Neutrophil (primary cell): ENCODE measurements at regions not wholly inside any gene's neighbourhood (a gene's known extent, or its start where the extent isn't known, plus 50 kb on each side); places are given as distances from the start of the nearest gene placed in this dataset.

Experiments
- H3K27ac ChIP-seq: fragments of 200-600 bp; sonication (generic); 2 replicates; pipeline ENCODE4 v1.5.1; 2016; ENCODE audit warnings: mild to moderate bottlenecking, moderate library complexity
- H3K27me3 ChIP-seq: fragments of 200-600 bp; sonication (generic); 2 replicates; pipeline ENCODE4 v1.6.0; 2016; ENCODE audit warnings: mild to moderate bottlenecking
- H3K36me3 ChIP-seq: fragments of 200-600 bp; sonication (generic); 2 replicates; pipeline ENCODE4 v1.5.1; 2017
- H3K4me1 ChIP-seq, 2 experiments: fragments of 200-600 bp in 1 of 2; sonication (generic) in 1 of 2; 1 replicate in 1 of 2; 2 replicates in 1 of 2; pipeline versions ENCODE4 v1.5.1 to v1.6.1; 2013 to 2016; ENCODE audit warnings: low read depth in 1 of 2, low read length in 1 of 2, mild to moderate bottlenecking in 1 of 2, moderate library complexity in 1 of 2; ENCODE audit not compliant: control insufficient read depth in 1 of 2, insufficient read depth in 1 of 2
- H3K4me3 ChIP-seq, 2 experiments: fragments of 200-600 bp in 1 of 2; sonication (generic) in 1 of 2; 1 replicate in 1 of 2; 2 replicates in 1 of 2; pipeline ENCODE4 v1.5.1; 2013 to 2016; ENCODE audit warnings: low read depth in 1 of 2, low read length in 1 of 2, mild to moderate bottlenecking in 1 of 2, moderate library complexity in 1 of 2
- H3K9me3 ChIP-seq: fragments of 200-600 bp; sonication (generic); 2 replicates; pipeline ENCODE4 v1.5.1; 2016
- TF ChIP-seq, protein P1 (sequence below): fragments of 200-600 bp; sonication (generic); IDR thresholded peaks from 2 replicates; pipeline ENCODE4 v1.5.1; 2016; ENCODE audit warnings: antibody characterized with exemption

DNA sequence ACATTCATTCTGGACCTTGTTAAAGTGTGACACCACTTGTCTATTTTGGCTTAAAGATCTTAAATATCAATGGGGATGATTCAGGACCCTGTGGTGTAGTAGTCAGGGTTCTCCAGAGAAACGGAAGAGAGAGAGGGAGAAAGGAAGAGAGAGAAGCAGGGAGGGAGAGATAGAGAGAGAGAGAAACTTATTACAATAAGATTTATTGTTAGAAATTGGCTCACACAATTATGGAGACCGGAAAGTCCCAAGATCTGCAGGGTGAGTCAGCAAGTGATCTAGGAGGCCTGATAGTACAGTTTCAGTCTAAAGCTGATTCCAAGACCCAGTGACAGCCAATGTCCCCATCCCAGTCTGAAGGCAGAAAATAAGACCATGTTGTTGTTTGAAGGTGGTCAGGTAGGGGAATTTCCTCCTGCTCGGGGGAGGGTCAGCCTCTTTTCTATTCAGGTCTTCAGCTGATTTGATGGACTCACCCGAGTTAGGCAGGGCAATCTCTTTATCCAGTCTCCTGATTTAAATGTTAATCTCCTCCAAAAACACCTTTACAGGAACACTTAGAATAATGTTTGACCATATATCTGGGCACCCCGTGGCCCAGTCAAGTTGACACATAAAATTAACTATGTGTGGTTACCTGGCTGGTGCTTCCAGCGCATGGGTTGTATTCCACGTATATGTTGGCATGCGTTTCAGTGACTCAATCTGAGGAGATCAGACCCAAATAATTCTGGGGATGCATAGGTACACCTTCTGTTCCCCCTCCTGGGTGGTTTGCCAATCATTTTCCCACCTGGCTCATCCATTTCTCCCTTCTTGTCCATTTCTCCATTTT lies 1350.5 kb downstream of the TBC1D22A start:
- Histone ChIP-seq H3K36me3 (no peaks in the 10 kb centered on the region), H3K9me3 (no peaks in the 10 kb centered on the region), H3K4me3 (no peak overlapping the region), H3K27ac (no peak overlapping the region), H3K4me1 (no peaks in the 10 kb centered on the region), H3K27me3 (no peaks in the 10 kb centered on the region)
- TF ChIP-seq, protein P1, sequence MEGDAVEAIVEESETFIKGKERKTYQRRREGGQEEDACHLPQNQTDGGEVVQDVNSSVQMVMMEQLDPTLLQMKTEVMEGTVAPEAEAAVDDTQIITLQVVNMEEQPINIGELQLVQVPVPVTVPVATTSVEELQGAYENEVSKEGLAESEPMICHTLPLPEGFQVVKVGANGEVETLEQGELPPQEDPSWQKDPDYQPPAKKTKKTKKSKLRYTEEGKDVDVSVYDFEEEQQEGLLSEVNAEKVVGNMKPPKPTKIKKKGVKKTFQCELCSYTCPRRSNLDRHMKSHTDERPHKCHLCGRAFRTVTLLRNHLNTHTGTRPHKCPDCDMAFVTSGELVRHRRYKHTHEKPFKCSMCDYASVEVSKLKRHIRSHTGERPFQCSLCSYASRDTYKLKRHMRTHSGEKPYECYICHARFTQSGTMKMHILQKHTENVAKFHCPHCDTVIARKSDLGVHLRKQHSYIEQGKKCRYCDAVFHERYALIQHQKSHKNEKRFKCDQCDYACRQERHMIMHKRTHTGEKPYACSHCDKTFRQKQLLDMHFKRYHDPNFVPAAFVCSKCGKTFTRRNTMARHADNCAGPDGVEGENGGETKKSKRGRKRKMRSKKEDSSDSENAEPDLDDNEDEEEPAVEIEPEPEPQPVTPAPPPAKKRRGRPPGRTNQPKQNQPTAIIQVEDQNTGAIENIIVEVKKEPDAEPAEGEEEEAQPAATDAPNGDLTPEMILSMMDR = no peak

DNA sequence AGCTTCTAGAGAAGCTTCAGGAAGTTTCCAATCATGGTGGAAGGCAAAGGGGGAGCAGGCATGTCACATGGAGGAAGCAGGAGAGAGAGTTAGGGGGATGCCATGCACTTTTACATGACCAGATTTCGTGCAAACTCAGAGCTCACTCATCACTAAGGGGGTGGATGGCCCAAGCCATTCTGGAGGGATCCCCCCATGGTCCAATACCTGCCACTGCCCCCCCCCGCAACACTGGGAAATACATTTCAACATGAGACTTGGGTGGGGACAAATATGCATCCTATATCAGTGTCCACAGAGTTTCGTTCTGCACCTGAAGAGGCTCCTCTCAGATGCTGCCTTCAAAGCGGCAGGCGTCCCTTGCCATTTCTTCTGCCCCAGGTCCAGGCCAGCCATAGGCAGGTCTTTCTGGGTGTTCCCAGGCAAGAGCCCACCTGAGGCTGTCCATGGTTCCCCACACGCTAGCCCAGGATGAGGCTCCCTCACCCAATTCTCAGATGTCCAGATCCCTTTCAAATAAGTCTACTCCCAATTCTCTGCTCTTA lies 1344.3 kb downstream of the TBC1D22A start:
- H3K36me3 ChIP-seq = no peaks in the 10 kb centered on the region
- no peak overlapping the region for H3K27ac ChIP-seq
- TF ChIP-seq, protein P1 = no peak
- no peak overlapping the region for H3K4me3 ChIP-seq
- H3K4me1 ChIP-seq = peaks cover 0 to 3% of the 10 kb centered on the region in 2 experiments
- H3K27me3 ChIP-seq = no peaks in the 10 kb centered on the region
- no peaks in the 10 kb centered on the region for H3K9me3 ChIP-seq

DNA sequence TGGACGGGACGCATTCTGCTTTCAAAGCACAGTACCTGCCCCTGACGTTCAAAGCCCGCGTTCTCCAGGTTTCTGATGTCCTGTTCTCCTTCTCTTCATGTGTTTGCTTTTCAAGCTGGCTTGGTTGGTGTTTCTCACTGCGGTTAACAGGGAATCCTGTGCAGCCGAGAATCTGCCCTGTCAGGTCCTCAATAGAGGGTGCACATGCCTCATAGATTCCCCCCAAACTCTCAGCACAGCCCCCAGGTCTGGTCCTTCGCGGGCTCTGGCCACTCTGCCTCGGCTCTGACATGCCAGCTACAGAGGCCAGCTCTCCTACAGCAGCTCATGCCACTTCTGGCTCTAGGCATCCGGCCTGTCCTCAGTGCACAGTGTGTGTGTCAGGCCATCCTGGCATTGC lies 1343.8 kb downstream of the TBC1D22A start:
- Histone ChIP-seq H3K36me3 (no peaks in the 10 kb centered on the region), H3K27ac (no peak overlapping the region), H3K4me3 (no peak overlapping the region), H3K4me1 (peaks cover 0 to 3% of the 10 kb centered on the region in 2 experiments), H3K27me3 (no peaks in the 10 kb centered on the region), H3K9me3 (no peaks in the 10 kb centered on the region)
- TF ChIP-seq, protein P1 = no peak

DNA sequence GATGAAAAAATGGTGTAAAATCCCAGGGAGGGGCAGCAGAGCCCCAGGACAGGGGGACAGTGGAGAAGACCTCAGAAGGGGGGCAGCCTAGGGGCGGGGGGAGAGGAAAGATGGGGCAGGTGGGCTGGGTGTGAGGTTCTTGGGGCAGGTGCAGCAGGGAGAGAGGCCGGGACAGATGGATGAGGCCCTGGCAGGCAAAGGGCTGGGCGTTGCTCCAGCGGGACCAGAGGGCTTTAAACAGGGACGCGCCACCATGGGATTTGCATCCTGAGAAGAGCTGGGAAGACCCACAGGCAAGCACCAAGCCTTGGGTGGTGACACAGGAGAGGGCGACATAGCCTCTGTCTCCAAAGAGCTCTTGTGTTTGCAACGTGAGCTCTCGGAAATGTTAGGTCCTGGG lies 1342.8 kb downstream of the TBC1D22A start:
- TF ChIP-seq, protein P1 = no peak
- H3K27me3 ChIP-seq = no peaks in the 10 kb centered on the region
- no peaks in the 10 kb centered on the region for H3K36me3 ChIP-seq
- H3K9me3 ChIP-seq = no peaks in the 10 kb centered on the region
- no peak overlapping the region for H3K4me3 ChIP-seq
- peaks cover 0 to 3% of the 10 kb centered on the region in 2 experiments for H3K4me1 ChIP-seq
- H3K27ac ChIP-seq = no peak overlapping the region

DNA sequence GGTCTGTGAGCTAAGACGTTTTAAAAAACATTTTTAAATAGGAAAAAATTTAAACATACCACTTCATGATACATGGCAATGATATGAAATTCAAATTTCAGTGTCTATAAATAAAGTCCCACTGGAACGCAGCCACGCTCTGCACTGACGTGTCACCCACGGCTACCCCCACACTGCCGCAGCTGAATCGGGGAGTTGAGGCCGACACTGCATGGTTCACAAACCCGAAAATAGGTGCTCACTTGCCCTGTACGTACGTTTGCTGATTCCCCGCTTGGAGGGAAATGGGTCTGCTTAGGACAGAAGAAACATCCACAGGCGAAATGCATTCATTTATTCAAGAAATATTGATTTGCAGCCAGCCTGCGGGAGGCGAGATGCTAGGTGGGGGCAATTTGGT lies 1342.3 kb downstream of the TBC1D22A start:
- no peaks in the 10 kb centered on the region for H3K36me3 ChIP-seq
- H3K27me3 ChIP-seq = no peaks in the 10 kb centered on the region
- no peak overlapping the region for H3K4me3 ChIP-seq
- no peaks in the 10 kb centered on the region for H3K9me3 ChIP-seq
- H3K4me1 ChIP-seq = peaks cover under 1 to 4% of the 10 kb centered on the region in 2 experiments
- TF ChIP-seq, protein P1 = no peak
- no peak overlapping the region for H3K27ac ChIP-seq
